ENCODE measurements at regions not wholly inside any gene's neighbourhood (a gene's known extent, or its start where the extent isn't known, plus 50 kb on each side); places are given as distances from the start of the nearest gene placed in this dataset.
A peak's percentile ranks its signal among the peaks of the same experiment; 100 is the strongest.

GRCh38 chr15:98146031-98146820, 185.7 kb downstream of the ARRDC4 start:
- DNase-seq, result no peak

GRCh38 chr15:98147415-98147814, 186.9 kb downstream of the ARRDC4 start:
- DNase-seq, result no peak

- DNase-seq, result no peak
Measured at GRCh38 chr15:98150084-98150483, 189.6 kb downstream of the ARRDC4 start.

GRCh38 chr15:98150536-98150935, 190.0 kb downstream of the ARRDC4 start:
- DNase-seq, result no peak

GRCh38 chr15:98151096-98151495, 190.6 kb downstream of the ARRDC4 start:
- DNase-seq, result no peak

GRCh38 chr15:98152156-98152555, 191.7 kb downstream of the ARRDC4 start:
- DNase-seq, result no peak

GRCh38 chr15:98154863-98155262, 194.4 kb downstream of the ARRDC4 start:
- no peak for DNase-seq

GRCh38 chr15:98155356-98155755, 194.9 kb downstream of the ARRDC4 start:
- no peak for DNase-seq

GRCh38 chr15:98160236-98160635, 199.7 kb downstream of the ARRDC4 start:
- no peak for DNase-seq

- DNase-seq, result no peak
Measured at GRCh38 chr15:98163319-98164045, 203.0 kb downstream of the ARRDC4 start.

GRCh38 chr15:98164571-98164970, 204.1 kb downstream of the ARRDC4 start:
- DNase-seq, result no peak

GRCh38 chr15:98164986-98165385, 204.5 kb downstream of the ARRDC4 start:
- no peak for DNase-seq

GRCh38 chr15:98167722-98168268, 207.3 kb downstream of the ARRDC4 start:
- no peak for DNase-seq

- no peak for DNase-seq
Measured at GRCh38 chr15:98169551-98169950, 209.0 kb downstream of the ARRDC4 start.

GRCh38 chr15:98174286-98174685, 213.8 kb downstream of the ARRDC4 start:
- no peak for DNase-seq

GRCh38 chr15:98174841-98175240, 214.3 kb downstream of the ARRDC4 start:
- no peak for DNase-seq

- peak; percentile 67 for DNase-seq
Measured at GRCh38 chr15:98177966-98178592, 217.6 kb downstream of the ARRDC4 start.

- no peak for DNase-seq
Measured at GRCh38 chr15:98178861-98179260, 218.4 kb downstream of the ARRDC4 start.

GRCh38 chr15:98187549-98187948, 227.0 kb downstream of the ARRDC4 start:
- no peak for DNase-seq

- DNase-seq, result no peak
Measured at GRCh38 chr15:98190914-98191313, 230.4 kb downstream of the ARRDC4 start.

- DNase-seq, result no peak
Measured at GRCh38 chr15:98195796-98196195, 235.3 kb downstream of the ARRDC4 start.

- DNase-seq, result peak; percentile 59
Measured at GRCh38 chr15:98196371-98196770, 235.9 kb downstream of the ARRDC4 start.

GRCh38 chr15:98202256-98202655, 241.8 kb downstream of the ARRDC4 start:
- DNase-seq, result no peak
